Caco-2 (cell line): ENCODE measurements at regions not wholly inside any gene's neighbourhood (a gene's known extent, or its start where the extent isn't known, plus 50 kb on each side); places are given as distances from the start of the nearest gene placed in this dataset.

Source experiments
- BruUV-seq: library from RNA; stranded (reverse); fragments of 400-500 nt; replicated peaks from 2 replicates; lab custom pipeline; 2021; lab: Mats Ljungman, UMichigan
- CTCF ChIA-PET: fragments of 300-600 bp; sonication (Branson Sonifier 250); formaldehyde crosslinking; loops from one replicate; lab custom pipeline; 2022; ENCODE audit warnings: antibody characterized with exemption; lab: Charles Lee
- POLR2A ChIA-PET: fragments of 300-600 bp; sonication (Branson Sonifier 250); formaldehyde crosslinking; loops from one replicate; lab custom pipeline; 2022; ENCODE audit warnings: antibody characterized with exemption; lab: Charles Lee
- DNase-seq, 2 experiments: peaks; one replicate each; pipeline versions ENCODE4 v3.0.0 to v3.0.0-alpha.2; 2020 to 2022
- H3K27me3 ChIP-seq: replicated peaks from 2 replicates; pipeline ENCODE4 v1.6.0; 2011; ENCODE audit warnings: low read length; ENCODE audit not compliant: control insufficient read depth, insufficient read depth
- H3K36me3 ChIP-seq: 2 replicates; pipeline ENCODE4 v1.5.1; 2011; ENCODE audit warnings: low read length; ENCODE audit not compliant: control insufficient read depth, insufficient read depth
- H3K4me1 ChIP-seq: fragments of 250-450 bp; sonication (Bioruptor Pico); 2 replicates; pipeline ENCODE4 v1.5.1; 2020; ENCODE audit warnings: mild to moderate bottlenecking
- H3K4me3 ChIP-seq: 2 replicates; pipeline ENCODE4 v1.5.1; 2011; ENCODE audit warnings: low read depth, mild to moderate bottlenecking, control low read depth, low read length
- H3K9me3 ChIP-seq: fragments of 250-450 bp; sonication (Bioruptor Pico); 2 replicates; pipeline ENCODE4 v1.5.1; 2020; ENCODE audit warnings: mild to moderate bottlenecking, moderate library complexity
- H3K27ac Mint-ChIP-seq: one replicate; pipeline ENCODE4 v1.8.0; 2022; ENCODE audit warnings: mixed read lengths; ENCODE audit not compliant: unreplicated experiment
- H3K27me3 Mint-ChIP-seq: one replicate; pipeline ENCODE4 v1.8.0; 2022; ENCODE audit warnings: mixed read lengths; ENCODE audit not compliant: insufficient read depth, unreplicated experiment
- H3K36me3 Mint-ChIP-seq: one replicate; pipeline ENCODE4 v1.8.0; 2022; ENCODE audit warnings: mild to moderate bottlenecking, mixed read lengths; ENCODE audit not compliant: insufficient read depth, unreplicated experiment
- H3K4me1 Mint-ChIP-seq: one replicate; pipeline ENCODE4 v1.8.0; 2022; ENCODE audit warnings: low read depth, mixed read lengths; ENCODE audit not compliant: unreplicated experiment
- H3K4me3 Mint-ChIP-seq: one replicate; pipeline ENCODE4 v1.8.0; 2022; ENCODE audit warnings: mild to moderate bottlenecking, moderate library complexity, mixed read lengths; ENCODE audit not compliant: unreplicated experiment
- H3K9me3 Mint-ChIP-seq: one replicate; pipeline ENCODE4 v1.8.0; 2022; ENCODE audit warnings: mixed read lengths; ENCODE audit not compliant: unreplicated experiment
- intact Hi-C: fragments of 100-400 bp; cut with micrococcal nuclease; formaldehyde crosslinking; loops from one replicate; pipeline ENCODE4 v1.10.0; 2022; ENCODE audit not compliant: unreplicated experiment
- TF ChIP-seq, protein P1 (sequence below), 2 experiments: fragments of 200-600 bp in 1 of 2; IDR thresholded peaks; 1 replicate in 1 of 2; 2 replicates in 1 of 2; pipeline versions ENCODE4 v1.5.1 to v1.8.0; 2011 to 2022; ENCODE audit warnings: antibody characterized with exemption in 1 of 2, control low read depth in 1 of 2, inconsistent platforms in 1 of 2, low read depth in 1 of 2, low read length in 1 of 2, mild to moderate bottlenecking in 1 of 2, moderate library complexity in 1 of 2; ENCODE audit not compliant: insufficient read depth in 1 of 2, severe bottlenecking in 1 of 2, unreplicated experiment in 1 of 2

DNA sequence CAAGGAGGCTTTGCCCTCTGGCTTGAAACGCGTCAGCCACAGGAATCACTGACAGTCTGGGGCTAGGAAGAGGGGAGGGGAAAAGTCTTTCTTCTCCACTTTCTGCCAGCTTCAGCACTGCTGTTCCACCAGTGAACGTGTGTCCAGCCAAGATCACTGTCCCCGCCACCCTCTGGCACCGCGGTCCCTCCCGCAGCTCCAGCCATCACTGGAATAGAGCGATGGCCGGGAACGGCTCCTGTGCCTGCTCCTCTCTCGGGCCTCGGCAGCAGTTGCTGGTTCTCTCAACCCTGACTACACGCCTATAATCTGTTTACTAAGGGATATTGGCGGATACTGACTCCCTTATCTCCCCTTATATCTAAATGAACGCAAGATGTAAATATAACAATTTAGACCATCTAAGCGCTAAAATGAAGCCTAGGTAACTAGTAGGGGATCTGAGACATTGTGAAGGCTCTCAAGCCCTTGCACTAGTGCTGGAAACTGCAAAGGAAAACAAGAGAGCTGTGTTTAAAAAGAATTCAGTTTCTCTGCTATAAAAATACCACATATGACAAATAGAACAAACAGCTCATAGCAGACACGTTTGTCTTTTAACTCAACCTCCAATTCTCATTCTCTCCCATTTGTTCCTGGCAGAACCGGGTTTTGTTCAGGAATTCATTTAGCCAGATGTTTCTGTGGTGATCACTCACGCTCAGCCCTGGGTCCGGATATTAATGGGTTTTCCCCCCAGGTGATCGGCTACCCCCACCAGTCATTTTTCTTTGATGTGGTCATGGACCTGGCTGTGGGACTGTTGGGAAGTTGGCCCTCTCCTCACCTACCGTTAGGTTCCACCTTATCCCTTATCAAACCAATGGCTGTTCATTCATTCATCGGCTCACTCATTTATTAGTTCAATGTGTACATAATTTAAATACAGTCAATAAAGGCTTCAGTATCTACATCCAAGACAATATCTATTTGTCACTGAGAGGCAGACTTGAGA lies 149.8 kb downstream of the MED10 start:
- Mint-ChIP-seq H3K4me3 (no peak overlapping the region), H3K4me1 (no peaks in the 10 kb centered on the region), H3K9me3 (no peaks in the 10 kb centered on the region), H3K27ac (no peak overlapping the region), H3K36me3 (no peaks in the 10 kb centered on the region), H3K27me3 (peaks cover 20% of the 10 kb centered on the region)
- Histone ChIP-seq H3K4me3 (no peak overlapping the region), H3K27me3 (no peaks in the 10 kb centered on the region), H3K9me3 (no peaks in the 10 kb centered on the region), H3K4me1 (no peaks in the 10 kb centered on the region), H3K36me3 (no peaks in the 10 kb centered on the region)
- no TSS peak for BruUV-seq
- DNase-seq: no peak
- ChIA-PET CTCF (no interaction called here), POLR2A (no interaction called here)
- TF ChIP-seq, protein P1, sequence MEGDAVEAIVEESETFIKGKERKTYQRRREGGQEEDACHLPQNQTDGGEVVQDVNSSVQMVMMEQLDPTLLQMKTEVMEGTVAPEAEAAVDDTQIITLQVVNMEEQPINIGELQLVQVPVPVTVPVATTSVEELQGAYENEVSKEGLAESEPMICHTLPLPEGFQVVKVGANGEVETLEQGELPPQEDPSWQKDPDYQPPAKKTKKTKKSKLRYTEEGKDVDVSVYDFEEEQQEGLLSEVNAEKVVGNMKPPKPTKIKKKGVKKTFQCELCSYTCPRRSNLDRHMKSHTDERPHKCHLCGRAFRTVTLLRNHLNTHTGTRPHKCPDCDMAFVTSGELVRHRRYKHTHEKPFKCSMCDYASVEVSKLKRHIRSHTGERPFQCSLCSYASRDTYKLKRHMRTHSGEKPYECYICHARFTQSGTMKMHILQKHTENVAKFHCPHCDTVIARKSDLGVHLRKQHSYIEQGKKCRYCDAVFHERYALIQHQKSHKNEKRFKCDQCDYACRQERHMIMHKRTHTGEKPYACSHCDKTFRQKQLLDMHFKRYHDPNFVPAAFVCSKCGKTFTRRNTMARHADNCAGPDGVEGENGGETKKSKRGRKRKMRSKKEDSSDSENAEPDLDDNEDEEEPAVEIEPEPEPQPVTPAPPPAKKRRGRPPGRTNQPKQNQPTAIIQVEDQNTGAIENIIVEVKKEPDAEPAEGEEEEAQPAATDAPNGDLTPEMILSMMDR (IDR thresholded peaks at IDR 0.05; ENCODE audit: insufficient read depth in 1 of 2, low read depth in 1 of 2, low read length in 1 of 2, severe bottlenecking in 1 of 2, unreplicated experiment in 1 of 2): no peak
- intact Hi-C loops: no loop called here

DNA sequence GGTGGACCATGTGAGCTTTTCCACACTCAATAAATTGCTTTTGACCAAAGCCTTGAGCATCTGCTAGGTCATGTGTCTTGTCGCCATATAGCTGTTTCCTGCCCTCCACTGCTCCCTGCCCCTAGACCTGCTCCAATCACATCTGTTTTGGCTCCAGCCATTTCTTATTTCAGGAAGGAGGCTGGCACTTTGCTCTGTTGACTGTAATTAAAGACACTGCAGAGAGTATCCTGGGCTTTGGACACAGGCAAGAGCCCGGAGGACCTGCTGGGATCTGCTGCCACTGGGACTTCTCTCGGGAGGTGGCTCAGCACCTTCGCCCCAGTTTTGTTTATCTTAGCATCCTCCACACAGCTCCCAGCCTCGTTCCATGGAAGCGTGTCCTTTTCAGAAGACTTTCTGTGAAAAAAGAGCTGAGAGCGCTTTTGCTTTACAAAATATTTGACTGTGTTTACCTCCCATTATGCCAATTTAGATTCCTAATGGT lies 153.2 kb downstream of the MED10 start:
- DNase-seq: no peak
- Histone ChIP-seq H3K4me3 (no peak overlapping the region), H3K36me3 (no peaks in the 10 kb centered on the region), H3K27me3 (no peaks in the 10 kb centered on the region), H3K9me3 (no peaks in the 10 kb centered on the region), H3K4me1 (no peaks in the 10 kb centered on the region)
- no peak overlapping the region for H3K4me3 Mint-ChIP-seq
- POLR2A ChIA-PET: no interaction called here
- no peaks in the 10 kb centered on the region for H3K9me3 Mint-ChIP-seq
- intact Hi-C loops: no loop called here
- no TSS peak for BruUV-seq
- no peak overlapping the region for H3K27ac Mint-ChIP-seq
- TF ChIP-seq, protein P1 (IDR thresholded peaks at IDR 0.05; ENCODE audit: insufficient read depth in 1 of 2, low read depth in 1 of 2, low read length in 1 of 2, severe bottlenecking in 1 of 2, unreplicated experiment in 1 of 2): no peak
- CTCF ChIA-PET: no interaction called here
- no peaks in the 10 kb centered on the region for H3K4me1 Mint-ChIP-seq
- no peaks in the 10 kb centered on the region for H3K36me3 Mint-ChIP-seq
- peaks cover 12% of the 10 kb centered on the region for H3K27me3 Mint-ChIP-seq

DNA sequence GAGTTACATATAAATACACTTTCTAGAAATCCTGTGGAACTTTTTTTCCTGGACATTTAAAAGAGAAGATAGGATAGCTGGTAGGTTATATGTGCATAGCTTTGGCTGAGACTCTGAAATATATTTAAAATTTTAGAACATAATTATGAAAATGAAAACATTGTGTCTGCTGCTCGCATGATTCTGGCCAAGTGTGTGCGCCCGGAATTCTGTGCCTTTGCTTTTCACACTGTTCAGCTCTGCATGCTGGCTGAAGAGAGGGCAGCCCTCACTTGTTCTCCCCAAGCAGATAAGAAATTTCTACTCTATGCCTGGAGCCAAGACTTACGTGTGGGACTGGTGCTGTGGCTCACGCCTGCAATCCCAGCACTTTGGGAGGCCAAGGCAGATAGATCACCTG lies 153.9 kb downstream of the MED10 start:
- CTCF ChIA-PET: no interaction called here
- intact Hi-C loops: no loop called here
- no peaks in the 10 kb centered on the region for H3K36me3 Mint-ChIP-seq
- POLR2A ChIA-PET: no interaction called here
- DNase-seq: no peak
- no TSS peak for BruUV-seq
- no peaks in the 10 kb centered on the region for H3K9me3 ChIP-seq
- H3K9me3 Mint-ChIP-seq: no peaks in the 10 kb centered on the region
- H3K4me1 Mint-ChIP-seq: no peaks in the 10 kb centered on the region
- H3K4me3 Mint-ChIP-seq: no peak overlapping the region
- TF ChIP-seq, protein P1 (IDR thresholded peaks at IDR 0.05; ENCODE audit: insufficient read depth in 1 of 2, low read depth in 1 of 2, low read length in 1 of 2, severe bottlenecking in 1 of 2, unreplicated experiment in 1 of 2): no peak
- H3K4me3 ChIP-seq: no peak overlapping the region
- peaks cover 12% of the 10 kb centered on the region for H3K27me3 Mint-ChIP-seq
- H3K27ac Mint-ChIP-seq: no peak overlapping the region
- H3K36me3 ChIP-seq: no peaks in the 10 kb centered on the region
- H3K27me3 ChIP-seq: no peaks in the 10 kb centered on the region
- H3K4me1 ChIP-seq: no peaks in the 10 kb centered on the region
